HepG2 (cell line): ENCODE measurements at regions not wholly inside any gene's neighbourhood (a gene's known extent, or its start where the extent isn't known, plus 50 kb on each side); places are given as distances from the start of the nearest gene placed in this dataset.

ENCODE experiments used
- CBFB ChIP-seq: sonication (generic); formaldehyde crosslinking; IDR thresholded peaks from 2 replicates; pipeline ENCODE4 v1.4.0; 2020; ENCODE audit warnings: missing genetic modification reagents
- FOXA3 ChIP-seq: IDR thresholded peaks from 2 replicates; pipeline ENCODE4 v1.6.1; 2016; ENCODE audit warnings: missing genetic modification reagents, missing compliant biosample characterization
- GTF3A ChIP-seq: sonication (generic); formaldehyde crosslinking; conservative IDR thresholded peaks from 2 replicates; pipeline ENCODE4 v1.4.0; 2020; ENCODE audit warnings: mild to moderate bottlenecking, missing genetic modification reagents
- IRF2 ChIP-seq: IDR thresholded peaks from 2 replicates; pipeline ENCODE4 v1.6.1; 2018; ENCODE audit warnings: missing genetic modification reagents, missing compliant biosample characterization
- KDM3A ChIP-seq: IDR thresholded peaks from 2 replicates; pipeline ENCODE4 v1.6.1; 2018; ENCODE audit warnings: low read depth, missing compliant biosample characterization
- RNF2 ChIP-seq: fragments of 450-650 bp; conservative IDR thresholded peaks from 2 replicates; pipeline ENCODE4 v1.6.1; 2016; ENCODE audit warnings: low read depth
- SNAPC2 ChIP-seq: sonication (generic); formaldehyde crosslinking; IDR thresholded peaks from 2 replicates; pipeline ENCODE4 v1.8.1; 2022; ENCODE audit warnings: mild to moderate bottlenecking, missing genetic modification reagents
- TEAD3 ChIP-seq: optimal IDR thresholded peaks from 2 replicates; pipeline ENCODE3; 2016; ENCODE audit warnings: borderline replicate concordance
- XRCC5 ChIP-seq: fragments of 200-400 bp; formaldehyde crosslinking; optimal IDR thresholded peaks from 2 replicates; pipeline ENCODE3; 2017; ENCODE audit warnings: mild to moderate bottlenecking, low read length
- ZNF253 ChIP-seq: sonication (generic); formaldehyde crosslinking; IDR thresholded peaks from 2 replicates; pipeline ENCODE4 v1.8.0; 2022; ENCODE audit warnings: mild to moderate bottlenecking, missing genetic modification reagents, borderline replicate concordance
- ZNF292 ChIP-seq: sonication (generic); formaldehyde crosslinking; IDR thresholded peaks from 2 replicates; pipeline ENCODE4 v1.8.1; 2022; ENCODE audit warnings: mild to moderate bottlenecking, low read depth, missing genetic modification reagents, borderline replicate concordance
- ZNF564 ChIP-seq: sonication (generic); formaldehyde crosslinking; IDR thresholded peaks from 2 replicates; pipeline ENCODE4 v1.8.1; 2023; ENCODE audit warnings: mild to moderate bottlenecking, missing genetic modification reagents
- TF ChIP-seq, protein P1 (sequence below): IDR thresholded peaks from 2 replicates; pipeline ENCODE4 v1.6.1; 2016; ENCODE audit warnings: mild to moderate bottlenecking, missing biosample characterization, missing genetic modification reagents
- TF ChIP-seq, protein P2 (sequence below): sonication (generic); formaldehyde crosslinking; IDR thresholded peaks from 2 replicates; pipeline ENCODE4 v1.8.0; 2022; ENCODE audit warnings: mild to moderate bottlenecking, missing genetic modification reagents; ENCODE audit not compliant: insufficient replicate concordance
- TF ChIP-seq, protein P3 (sequence below): sonication (generic); formaldehyde crosslinking; IDR thresholded peaks from 2 replicates; pipeline ENCODE4 v1.8.1; 2023; ENCODE audit warnings: mild to moderate bottlenecking, missing genetic modification reagents, borderline replicate concordance
- TF ChIP-seq, protein P4 (sequence below): fragments of 450-650 bp; IDR thresholded peaks from 2 replicates; pipeline ENCODE4 v1.6.1; 2016
- TF ChIP-seq, protein P5 (sequence below): sonication (generic); formaldehyde crosslinking; IDR thresholded peaks from 2 replicates; pipeline ENCODE4 v1.4.0; 2020; ENCODE audit warnings: missing genetic modification reagents
- TF ChIP-seq, protein P6 (sequence below): IDR thresholded peaks from 2 replicates; pipeline ENCODE4 v1.6.1; 2016
- TF ChIP-seq, protein P7 (sequence below): sonication (generic); formaldehyde crosslinking; IDR thresholded peaks from 2 replicates; pipeline ENCODE4 v1.4.0; 2020; ENCODE audit warnings: missing genetic modification reagents

DNA sequence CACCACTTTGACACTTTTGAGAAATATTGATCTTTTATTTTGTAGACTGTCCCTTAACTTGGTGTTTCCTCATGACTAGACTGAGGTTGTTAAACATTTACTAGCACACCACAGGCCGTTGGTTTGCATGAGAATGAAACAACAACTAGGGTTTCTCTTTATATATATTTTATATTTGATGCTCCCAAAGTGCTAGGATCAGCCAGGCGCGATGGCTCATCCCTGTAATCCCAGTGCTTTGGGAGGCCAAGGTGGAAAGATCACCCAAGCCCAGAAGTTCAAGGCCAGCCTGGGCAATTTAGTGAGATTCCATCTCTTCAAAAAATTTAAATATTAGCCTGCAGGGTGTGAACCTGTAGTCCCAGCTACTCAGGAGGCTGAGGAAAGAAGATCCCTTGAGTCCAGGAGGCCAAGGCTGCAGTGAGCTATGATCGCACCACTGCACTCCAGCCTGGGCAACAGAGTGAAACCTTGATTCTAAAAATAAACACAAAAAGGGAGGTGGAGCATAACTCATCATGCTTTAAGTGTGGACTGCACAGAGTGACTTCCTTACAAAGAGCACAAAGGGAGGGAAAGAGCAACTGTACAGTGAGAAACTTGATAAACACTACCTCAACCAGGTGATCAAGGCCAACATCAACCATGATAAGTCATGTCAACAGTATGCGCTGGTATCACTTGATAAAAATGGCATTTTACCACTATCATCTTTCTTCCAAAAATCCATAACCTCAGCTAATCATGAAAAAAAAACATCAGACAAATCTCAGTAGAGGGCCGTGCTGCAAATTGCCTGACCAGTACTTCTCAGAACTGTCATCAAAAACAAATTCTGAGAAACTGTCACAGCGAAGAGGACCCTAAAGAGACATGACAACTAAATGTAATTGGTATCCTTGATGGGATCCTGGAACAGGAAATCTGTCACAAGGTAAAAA, 72.8 kb upstream of the ATF7IP2 start (continued):
- TF ChIP-seq, protein P1, sequence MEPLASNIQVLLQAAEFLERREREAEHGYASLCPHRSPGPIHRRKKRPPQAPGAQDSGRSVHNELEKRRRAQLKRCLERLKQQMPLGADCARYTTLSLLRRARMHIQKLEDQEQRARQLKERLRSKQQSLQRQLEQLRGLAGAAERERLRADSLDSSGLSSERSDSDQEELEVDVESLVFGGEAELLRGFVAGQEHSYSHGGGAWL (CRISPR knock-in tag) = no peak
- TF ChIP-seq, protein P2, sequence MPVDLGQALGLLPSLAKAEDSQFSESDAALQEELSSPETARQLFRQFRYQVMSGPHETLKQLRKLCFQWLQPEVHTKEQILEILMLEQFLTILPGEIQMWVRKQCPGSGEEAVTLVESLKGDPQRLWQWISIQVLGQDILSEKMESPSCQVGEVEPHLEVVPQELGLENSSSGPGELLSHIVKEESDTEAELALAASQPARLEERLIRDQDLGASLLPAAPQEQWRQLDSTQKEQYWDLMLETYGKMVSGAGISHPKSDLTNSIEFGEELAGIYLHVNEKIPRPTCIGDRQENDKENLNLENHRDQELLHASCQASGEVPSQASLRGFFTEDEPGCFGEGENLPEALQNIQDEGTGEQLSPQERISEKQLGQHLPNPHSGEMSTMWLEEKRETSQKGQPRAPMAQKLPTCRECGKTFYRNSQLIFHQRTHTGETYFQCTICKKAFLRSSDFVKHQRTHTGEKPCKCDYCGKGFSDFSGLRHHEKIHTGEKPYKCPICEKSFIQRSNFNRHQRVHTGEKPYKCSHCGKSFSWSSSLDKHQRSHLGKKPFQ (CRISPR knock-in tag) = peak; percentile 97
- TF ChIP-seq, protein P3, sequence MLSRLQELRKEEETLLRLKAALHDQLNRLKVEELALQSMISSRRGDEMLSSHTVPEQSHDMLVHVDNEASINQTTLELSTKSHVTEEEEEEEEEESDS = no peak; the same call in 1 of the 2 replicates
- TF ChIP-seq, protein P4, sequence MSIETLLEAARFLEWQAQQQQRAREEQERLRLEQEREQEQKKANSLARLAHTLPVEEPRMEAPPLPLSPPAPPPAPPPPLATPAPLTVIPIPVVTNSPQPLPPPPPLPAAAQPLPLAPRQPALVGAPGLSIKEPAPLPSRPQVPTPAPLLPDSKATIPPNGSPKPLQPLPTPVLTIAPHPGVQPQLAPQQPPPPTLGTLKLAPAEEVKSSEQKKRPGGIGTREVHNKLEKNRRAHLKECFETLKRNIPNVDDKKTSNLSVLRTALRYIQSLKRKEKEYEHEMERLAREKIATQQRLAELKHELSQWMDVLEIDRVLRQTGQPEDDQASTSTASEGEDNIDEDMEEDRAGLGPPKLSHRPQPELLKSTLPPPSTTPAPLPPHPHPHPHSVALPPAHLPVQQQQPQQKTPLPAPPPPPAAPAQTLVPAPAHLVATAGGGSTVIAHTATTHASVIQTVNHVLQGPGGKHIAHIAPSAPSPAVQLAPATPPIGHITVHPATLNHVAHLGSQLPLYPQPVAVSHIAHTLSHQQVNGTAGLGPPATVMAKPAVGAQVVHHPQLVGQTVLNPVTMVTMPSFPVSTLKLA = no peak
- peak; percentile 71 for TF ChIP-seq FOXA3 (CRISPR knock-in tag)
- no peak for TF ChIP-seq ZNF564 (CRISPR knock-in tag)
- TF ChIP-seq, protein P5, sequence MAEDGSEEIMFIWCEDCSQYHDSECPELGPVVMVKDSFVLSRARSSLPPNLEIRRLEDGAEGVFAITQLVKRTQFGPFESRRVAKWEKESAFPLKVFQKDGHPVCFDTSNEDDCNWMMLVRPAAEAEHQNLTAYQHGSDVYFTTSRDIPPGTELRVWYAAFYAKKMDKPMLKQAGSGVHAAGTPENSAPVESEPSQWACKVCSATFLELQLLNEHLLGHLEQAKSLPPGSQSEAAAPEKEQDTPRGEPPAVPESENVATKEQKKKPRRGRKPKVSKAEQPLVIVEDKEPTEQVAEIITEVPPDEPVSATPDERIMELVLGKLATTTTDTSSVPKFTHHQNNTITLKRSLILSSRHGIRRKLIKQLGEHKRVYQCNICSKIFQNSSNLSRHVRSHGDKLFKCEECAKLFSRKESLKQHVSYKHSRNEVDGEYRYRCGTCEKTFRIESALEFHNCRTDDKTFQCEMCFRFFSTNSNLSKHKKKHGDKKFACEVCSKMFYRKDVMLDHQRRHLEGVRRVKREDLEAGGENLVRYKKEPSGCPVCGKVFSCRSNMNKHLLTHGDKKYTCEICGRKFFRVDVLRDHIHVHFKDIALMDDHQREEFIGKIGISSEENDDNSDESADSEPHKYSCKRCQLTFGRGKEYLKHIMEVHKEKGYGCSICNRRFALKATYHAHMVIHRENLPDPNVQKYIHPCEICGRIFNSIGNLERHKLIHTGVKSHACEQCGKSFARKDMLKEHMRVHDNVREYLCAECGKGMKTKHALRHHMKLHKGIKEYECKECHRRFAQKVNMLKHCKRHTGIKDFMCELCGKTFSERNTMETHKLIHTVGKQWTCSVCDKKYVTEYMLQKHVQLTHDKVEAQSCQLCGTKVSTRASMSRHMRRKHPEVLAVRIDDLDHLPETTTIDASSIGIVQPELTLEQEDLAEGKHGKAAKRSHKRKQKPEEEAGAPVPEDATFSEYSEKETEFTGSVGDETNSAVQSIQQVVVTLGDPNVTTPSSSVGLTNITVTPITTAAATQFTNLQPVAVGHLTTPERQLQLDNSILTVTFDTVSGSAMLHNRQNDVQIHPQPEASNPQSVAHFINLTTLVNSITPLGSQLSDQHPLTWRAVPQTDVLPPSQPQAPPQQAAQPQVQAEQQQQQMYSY (CRISPR knock-in tag) = no peak
- TF ChIP-seq, protein P6, sequence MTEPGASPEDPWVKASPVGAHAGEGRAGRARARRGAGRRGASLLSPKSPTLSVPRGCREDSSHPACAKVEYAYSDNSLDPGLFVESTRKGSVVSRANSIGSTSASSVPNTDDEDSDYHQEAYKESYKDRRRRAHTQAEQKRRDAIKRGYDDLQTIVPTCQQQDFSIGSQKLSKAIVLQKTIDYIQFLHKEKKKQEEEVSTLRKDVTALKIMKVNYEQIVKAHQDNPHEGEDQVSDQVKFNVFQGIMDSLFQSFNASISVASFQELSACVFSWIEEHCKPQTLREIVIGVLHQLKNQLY = peak; percentile 59; the same call in 1 of the 2 replicates
- TF ChIP-seq IRF2 (CRISPR knock-in tag) = no peak; the same call in 1 of the 2 replicates
- TF ChIP-seq RNF2 = no peak
- peak; percentile 97 for TF ChIP-seq SNAPC2 (CRISPR knock-in tag)
- peak; percentile 10 for TF ChIP-seq TEAD3 (CRISPR knock-in tag)
- TF ChIP-seq KDM3A = 0 out of 2 replicates have a peak, but pooled peaks have one; percentile 52
- 0 out of 2 replicates have a peak, but pooled peaks have one; percentile 60 for TF ChIP-seq GTF3A (CRISPR knock-in tag)
- TF ChIP-seq, protein P7, sequence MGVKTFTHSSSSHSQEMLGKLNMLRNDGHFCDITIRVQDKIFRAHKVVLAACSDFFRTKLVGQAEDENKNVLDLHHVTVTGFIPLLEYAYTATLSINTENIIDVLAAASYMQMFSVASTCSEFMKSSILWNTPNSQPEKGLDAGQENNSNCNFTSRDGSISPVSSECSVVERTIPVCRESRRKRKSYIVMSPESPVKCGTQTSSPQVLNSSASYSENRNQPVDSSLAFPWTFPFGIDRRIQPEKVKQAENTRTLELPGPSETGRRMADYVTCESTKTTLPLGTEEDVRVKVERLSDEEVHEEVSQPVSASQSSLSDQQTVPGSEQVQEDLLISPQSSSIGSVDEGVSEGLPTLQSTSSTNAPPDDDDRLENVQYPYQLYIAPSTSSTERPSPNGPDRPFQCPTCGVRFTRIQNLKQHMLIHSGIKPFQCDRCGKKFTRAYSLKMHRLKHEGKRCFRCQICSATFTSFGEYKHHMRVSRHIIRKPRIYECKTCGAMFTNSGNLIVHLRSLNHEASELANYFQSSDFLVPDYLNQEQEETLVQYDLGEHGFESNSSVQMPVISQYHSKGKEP (CRISPR knock-in tag) = no peak
- TF ChIP-seq XRCC5 = peak; percentile 39
- no peak for TF ChIP-seq ZNF253 (CRISPR knock-in tag)
- peak; percentile 88 for TF ChIP-seq ZNF292 (CRISPR knock-in tag)
- peak; percentile 47; the same call in 1 of the 2 replicates for TF ChIP-seq CBFB (CRISPR knock-in tag)
